Ovary (tissue), 7 donors: ENCODE measurements at regions not wholly inside any gene's neighbourhood (a gene's known extent, or its start where the extent isn't known, plus 50 kb on each side); places are given as distances from the start of the nearest gene placed in this dataset.

Experiments
- DNase-seq, 5 donors: peaks; one replicate each; pipeline ENCODE4 v3.0.0-alpha.2; 2019 to 2020
- H3K27ac ChIP-seq, 2 donors: fragments of 200-600 bp; one replicate each; pipeline versions ENCODE4 v1.5.1 to v1.8.0; 2019 to 2022
- H3K27me3 ChIP-seq: fragments of 200-600 bp; one replicate; pipeline ENCODE4 v1.8.0; 2022
- H3K36me3 ChIP-seq: fragments of 200-600 bp; sonication (generic); one replicate; pipeline ENCODE4 v1.5.1; 2019
- H3K4me1 ChIP-seq: one replicate; pipeline ENCODE4 v1.8.1; 2013; ENCODE audit warnings: mild to moderate bottlenecking, moderate library complexity; ENCODE audit not compliant: insufficient read depth
- H3K4me3 ChIP-seq: fragments of 200-600 bp; sonication (generic); one replicate; pipeline ENCODE4 v1.5.1; 2017
- H3K9me3 ChIP-seq, 2 donors: fragments of 200-600 bp in 1 of 2; sonication (generic) in 1 of 2; one replicate each; pipeline versions ENCODE4 v1.5.1 to v1.8.1; 2013 to 2019; ENCODE audit warnings: mild to moderate bottlenecking in 1 of 2, moderate library complexity in 1 of 2
- EP300 ChIP-seq: sonication (generic); formaldehyde crosslinking; IDR thresholded peaks from one replicate; pipeline ENCODE4 v1.6.1; 2017; ENCODE audit warnings: antibody characterized with exemption
- POLR2A ChIP-seq: fragments of 450-650 bp; IDR thresholded peaks from one replicate; pipeline ENCODE4 v1.6.1; 2017; ENCODE audit warnings: antibody characterized with exemption, mild to moderate bottlenecking, moderate library complexity
- WGBS, 3 donors: extraction: QIAGEN DNeasy Blood & Tissue Kit in 1 of 3; methylation state at CpG; one replicate each; pipeline versions ENCODE4 v1.1.5 to v1.1.7; 2013 to 2017; 5-methylcytosine and 5-hydroxymethylcytosine counted together
- intact Hi-C, 4 donors: fragments of 100-400 bp; cut with DNase I; formaldehyde crosslinking; loops; one replicate each; pipeline versions ENCODE4 v1.11.0 to v1.15.1; 2022 to 2023
- TF ChIP-seq, protein P1 (sequence below), 3 donors: fragments of 450-650 bp in 2 of 3; fragments of 200-600 bp in 1 of 3; IDR thresholded peaks; one replicate each; pipeline versions ENCODE4 v1.5.1 to v1.8.0; 2016 to 2022; ENCODE audit warnings: antibody characterized with exemption in 3 of 3, mild to moderate bottlenecking in 1 of 3
- donor health status: DM: no; HTN: no; CAD: no; lungs with moderate emphysema.
- donor health status: DM: no; HTN: no; CAD: no.
- donor health status: Bipolar disorder and iron deficiency.
- donor health status: DM: no; HTN: no; CAD: no.
- donor health status: DM: yes; HTN: yes; CAD: no.

DNA sequence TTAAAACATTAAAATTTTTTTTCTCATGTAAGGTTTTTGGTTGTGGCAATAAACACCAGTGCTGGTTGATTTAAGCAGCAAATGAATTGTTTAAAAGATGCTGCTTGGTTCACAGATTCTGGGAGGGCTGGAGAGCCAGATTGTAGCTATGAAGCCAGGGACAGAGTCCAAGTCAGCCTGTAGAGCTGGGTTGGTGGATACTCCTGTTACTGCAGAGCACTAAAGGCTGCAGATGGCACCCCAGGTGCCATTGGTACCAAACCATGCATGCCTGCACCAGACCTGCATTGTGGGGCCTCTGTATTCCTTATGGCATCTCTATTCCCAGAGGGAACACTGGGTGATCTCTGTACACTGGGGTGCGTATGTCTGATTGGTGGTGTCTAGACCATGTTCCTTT is 113.3 kb downstream of the SNAPC1 start:
- 92 to 98% (median 93%) methylated on average over 1 of the region's 1 CpG for WGBS, 3 donors
- no peak for DNase-seq
- H3K27ac ChIP-seq: no peak overlapping the region
- no peaks in the 10 kb centered on the region for H3K9me3 ChIP-seq
- H3K36me3 ChIP-seq: no peaks in the 10 kb centered on the region
- no peaks in the 10 kb centered on the region for H3K4me1 ChIP-seq
- H3K27me3 ChIP-seq: no peaks in the 10 kb centered on the region
- intact Hi-C loops: no loop called here
- TF ChIP-seq POLR2A (no peak), EP300 (no peak)
- TF ChIP-seq, protein P1, sequence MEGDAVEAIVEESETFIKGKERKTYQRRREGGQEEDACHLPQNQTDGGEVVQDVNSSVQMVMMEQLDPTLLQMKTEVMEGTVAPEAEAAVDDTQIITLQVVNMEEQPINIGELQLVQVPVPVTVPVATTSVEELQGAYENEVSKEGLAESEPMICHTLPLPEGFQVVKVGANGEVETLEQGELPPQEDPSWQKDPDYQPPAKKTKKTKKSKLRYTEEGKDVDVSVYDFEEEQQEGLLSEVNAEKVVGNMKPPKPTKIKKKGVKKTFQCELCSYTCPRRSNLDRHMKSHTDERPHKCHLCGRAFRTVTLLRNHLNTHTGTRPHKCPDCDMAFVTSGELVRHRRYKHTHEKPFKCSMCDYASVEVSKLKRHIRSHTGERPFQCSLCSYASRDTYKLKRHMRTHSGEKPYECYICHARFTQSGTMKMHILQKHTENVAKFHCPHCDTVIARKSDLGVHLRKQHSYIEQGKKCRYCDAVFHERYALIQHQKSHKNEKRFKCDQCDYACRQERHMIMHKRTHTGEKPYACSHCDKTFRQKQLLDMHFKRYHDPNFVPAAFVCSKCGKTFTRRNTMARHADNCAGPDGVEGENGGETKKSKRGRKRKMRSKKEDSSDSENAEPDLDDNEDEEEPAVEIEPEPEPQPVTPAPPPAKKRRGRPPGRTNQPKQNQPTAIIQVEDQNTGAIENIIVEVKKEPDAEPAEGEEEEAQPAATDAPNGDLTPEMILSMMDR (IDR thresholded peaks at IDR 0.05): no peak
- H3K4me3 ChIP-seq: no peak overlapping the region

DNA sequence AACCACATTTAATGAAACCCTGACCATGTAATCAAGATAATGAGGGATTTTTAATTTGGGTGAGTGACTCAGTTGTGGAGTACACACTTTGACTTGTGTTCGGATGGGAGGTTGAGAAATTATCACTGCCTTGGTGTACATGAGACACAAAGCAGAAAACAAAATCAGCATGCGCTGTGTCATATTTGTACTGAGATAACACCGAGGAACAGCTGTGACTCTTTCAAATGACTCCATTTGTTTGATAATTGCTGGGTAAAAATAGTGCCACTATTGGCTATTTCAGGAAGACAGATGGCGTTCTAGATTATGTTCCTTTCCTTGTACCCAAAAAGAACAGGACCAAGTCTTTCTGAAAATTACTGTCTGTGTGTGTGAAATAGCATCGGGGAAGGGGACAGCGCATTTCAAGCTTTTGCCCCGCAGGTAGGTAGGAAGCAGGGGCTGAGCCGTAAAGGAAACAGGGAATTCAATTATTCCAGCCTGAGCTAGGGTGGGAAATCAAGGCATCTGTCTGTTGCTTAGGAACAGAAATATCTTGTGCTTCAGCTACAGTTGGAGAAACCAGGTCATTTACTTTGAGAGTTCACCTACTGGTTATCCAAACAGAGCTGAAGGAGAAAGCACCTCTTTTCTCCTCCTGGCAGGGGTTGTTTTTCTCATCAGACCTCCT is 114.3 kb downstream of the SNAPC1 start:
- DNase-seq: no peak
- Histone ChIP-seq H3K4me1 (no peaks in the 10 kb centered on the region), H3K27me3 (no peaks in the 10 kb centered on the region), H3K36me3 (no peaks in the 10 kb centered on the region), H3K4me3 (no peak overlapping the region), H3K27ac (no peak overlapping the region), H3K9me3 (no peaks in the 10 kb centered on the region)
- WGBS, 3 donors: 53 to 74% (median 62%) methylated on average over 8 of the region's 8 CpGs
- TF ChIP-seq POLR2A: no peak
- TF ChIP-seq, protein P1 (IDR thresholded peaks at IDR 0.05): no peak
- no peak for TF ChIP-seq EP300
- intact Hi-C loops: no loop called here

DNA sequence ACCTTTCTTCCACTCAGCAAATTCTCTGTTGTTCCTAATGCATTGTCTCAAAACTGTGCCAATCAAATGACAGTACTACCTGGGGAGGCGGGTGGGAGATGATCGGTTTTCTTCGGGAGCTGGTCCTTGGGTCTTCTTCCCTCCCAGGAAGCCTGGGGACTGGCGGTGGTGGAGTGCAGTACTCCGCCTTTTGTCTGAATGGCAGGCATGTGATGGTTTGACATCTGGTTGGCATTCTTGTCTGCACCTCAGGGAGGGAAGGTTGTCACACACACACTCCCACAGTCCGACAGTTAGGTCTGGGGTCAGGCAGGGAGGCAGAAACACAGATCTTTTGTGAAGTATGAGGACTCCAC is 114.8 kb downstream of the SNAPC1 start:
- Histone ChIP-seq H3K27ac (no peak overlapping the region), H3K4me3 (no peak overlapping the region), H3K27me3 (no peaks in the 10 kb centered on the region), H3K4me1 (no peaks in the 10 kb centered on the region), H3K9me3 (no peaks in the 10 kb centered on the region), H3K36me3 (no peaks in the 10 kb centered on the region)
- DNase-seq: no peak
- intact Hi-C loops: no loop called here
- 70 to 76% (median 70%) methylated on average over 6 of the region's 6 CpGs for WGBS, 3 donors
- TF ChIP-seq, protein P1 (IDR thresholded peaks at IDR 0.05): no peak
- no peak for TF ChIP-seq EP300
- TF ChIP-seq POLR2A: no peak

DNA sequence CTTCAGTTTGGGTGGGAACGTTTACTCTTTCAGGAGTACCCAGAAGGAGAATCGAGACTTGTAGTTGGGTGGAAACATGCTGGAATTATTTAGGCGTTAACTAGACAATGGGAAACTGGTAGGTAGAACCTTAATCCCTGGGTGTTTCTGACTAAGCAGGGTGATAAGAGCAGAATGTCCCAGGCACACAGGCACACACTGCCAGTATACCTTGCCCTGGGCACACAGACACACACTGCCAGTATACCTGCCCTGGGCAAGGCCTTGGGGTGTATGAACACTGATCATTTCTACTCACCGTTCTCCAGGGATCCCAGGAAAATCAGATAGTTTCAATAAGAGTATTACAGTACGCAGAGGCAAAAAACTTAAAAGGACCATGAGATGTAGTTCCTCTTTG is 115.5 kb downstream of the SNAPC1 start:
- no peak overlapping the region for H3K27ac ChIP-seq
- H3K4me3 ChIP-seq: no peak overlapping the region
- H3K4me1 ChIP-seq: no peaks in the 10 kb centered on the region
- TF ChIP-seq, protein P1 (IDR thresholded peaks at IDR 0.05): no peak
- no peak for TF ChIP-seq POLR2A
- no peaks in the 10 kb centered on the region for H3K27me3 ChIP-seq
- intact Hi-C loops: no loop called here
- no peak for DNase-seq
- H3K36me3 ChIP-seq: no peaks in the 10 kb centered on the region
- WGBS, 3 donors: 84 to 87% (median 86%) methylated on average over 5 of the region's 5 CpGs
- H3K9me3 ChIP-seq: no peaks in the 10 kb centered on the region
